ENCODE measurements at regions not wholly inside any gene's neighbourhood (a gene's known extent, or its start where the extent isn't known, plus 50 kb on each side); places are given as distances from the start of the nearest gene placed in this dataset.
A peak's percentile ranks its signal among the peaks of the same experiment; 100 is the strongest.

DNA sequence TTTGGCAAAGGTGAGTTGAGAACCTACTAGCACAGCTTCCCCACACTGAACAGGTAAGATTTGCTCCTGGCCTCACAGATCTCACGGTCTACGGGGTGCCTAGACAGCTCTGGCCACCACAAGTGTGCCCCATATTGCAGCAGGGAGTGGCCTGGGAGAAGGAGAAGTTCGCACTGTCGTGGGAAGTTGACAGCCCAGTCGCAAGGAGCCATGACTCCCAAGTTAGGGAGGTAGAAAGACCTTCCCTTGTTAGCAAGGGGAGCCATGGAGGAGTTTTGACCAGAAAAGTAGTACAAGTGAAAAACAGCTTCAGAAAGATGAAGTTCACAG, 316.3 kb downstream of the BCL11B start:
- no peak for DNase-seq (ENCODE audit: low spot score in 2 of 2)
- ATAC-seq (replicated peaks; ENCODE audit: extremely low read depth, poor library complexity, severe bottlenecking): no peak
- H3K27ac Mint-ChIP-seq (ENCODE audit: low read depth): no peak overlapping the region
- H3K4me3 Mint-ChIP-seq: no peak overlapping the region
- no peaks in the 10 kb centered on the region for H3K9me3 Mint-ChIP-seq
- no peaks in the 10 kb centered on the region for H3K4me1 Mint-ChIP-seq
- no peaks in the 10 kb centered on the region for H3K27me3 Mint-ChIP-seq
- H3K36me3 Mint-ChIP-seq (ENCODE audit: insufficient read depth): no peaks in the 10 kb centered on the region

DNA sequence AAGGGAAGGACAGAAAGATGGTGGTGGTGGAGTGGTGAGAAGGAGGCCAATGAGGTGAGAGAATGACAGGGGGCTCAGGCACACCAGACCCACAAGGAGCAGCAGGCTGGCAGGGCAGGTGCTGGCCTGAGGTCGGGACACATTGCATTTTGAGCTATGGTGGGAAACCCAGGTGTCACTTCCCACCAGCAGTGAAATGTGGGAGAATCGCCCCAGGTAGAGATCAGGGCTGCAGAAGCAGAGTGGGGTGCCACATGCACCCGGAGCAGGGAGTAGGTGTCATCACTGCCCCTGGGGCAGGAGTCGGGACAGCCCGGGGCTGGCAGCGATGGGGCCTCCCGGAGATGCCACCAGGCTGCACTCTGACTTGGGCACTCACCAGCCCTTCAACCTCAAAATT, 315.8 kb downstream of the BCL11B start:
- ATAC-seq (replicated peaks; ENCODE audit: extremely low read depth, poor library complexity, severe bottlenecking) (no peak), DNase-seq (ENCODE audit: low spot score in 2 of 2) (no peak)
- H3K4me3 Mint-ChIP-seq: no peak overlapping the region
- no peaks in the 10 kb centered on the region for H3K9me3 Mint-ChIP-seq
- no peaks in the 10 kb centered on the region for H3K36me3 Mint-ChIP-seq (ENCODE audit: insufficient read depth)
- no peaks in the 10 kb centered on the region for H3K27me3 Mint-ChIP-seq
- no peaks in the 10 kb centered on the region for H3K4me1 Mint-ChIP-seq
- no peak overlapping the region for H3K27ac Mint-ChIP-seq (ENCODE audit: low read depth)

DNA sequence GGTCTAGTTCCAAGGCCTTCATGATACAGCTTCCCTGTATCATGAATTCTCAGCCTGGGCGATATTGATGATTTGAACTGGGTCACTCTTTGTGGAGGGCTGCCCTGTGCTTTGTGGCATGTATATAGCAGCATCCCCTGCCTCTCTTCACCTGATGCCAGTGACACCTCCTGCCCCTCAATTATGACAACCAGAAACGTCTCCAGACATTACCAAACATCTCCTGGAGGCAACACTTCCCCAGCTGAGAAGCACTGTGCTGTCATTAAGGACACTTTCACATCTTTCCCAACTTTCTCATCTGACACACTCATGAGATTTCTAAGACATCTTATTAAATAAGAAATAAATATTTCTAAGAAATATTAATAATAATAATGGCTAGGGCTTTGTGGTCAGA, 315.3 kb downstream of the BCL11B start:
- no peaks in the 10 kb centered on the region for H3K36me3 Mint-ChIP-seq (ENCODE audit: insufficient read depth)
- H3K9me3 Mint-ChIP-seq: no peaks in the 10 kb centered on the region
- no peak for ATAC-seq (replicated peaks; ENCODE audit: extremely low read depth, poor library complexity, severe bottlenecking)
- DNase-seq (ENCODE audit: low spot score in 2 of 2): no peak
- no peaks in the 10 kb centered on the region for H3K27me3 Mint-ChIP-seq
- H3K27ac Mint-ChIP-seq (ENCODE audit: low read depth): no peak overlapping the region
- H3K4me3 Mint-ChIP-seq: no peak overlapping the region
- no peaks in the 10 kb centered on the region for H3K4me1 Mint-ChIP-seq

DNA sequence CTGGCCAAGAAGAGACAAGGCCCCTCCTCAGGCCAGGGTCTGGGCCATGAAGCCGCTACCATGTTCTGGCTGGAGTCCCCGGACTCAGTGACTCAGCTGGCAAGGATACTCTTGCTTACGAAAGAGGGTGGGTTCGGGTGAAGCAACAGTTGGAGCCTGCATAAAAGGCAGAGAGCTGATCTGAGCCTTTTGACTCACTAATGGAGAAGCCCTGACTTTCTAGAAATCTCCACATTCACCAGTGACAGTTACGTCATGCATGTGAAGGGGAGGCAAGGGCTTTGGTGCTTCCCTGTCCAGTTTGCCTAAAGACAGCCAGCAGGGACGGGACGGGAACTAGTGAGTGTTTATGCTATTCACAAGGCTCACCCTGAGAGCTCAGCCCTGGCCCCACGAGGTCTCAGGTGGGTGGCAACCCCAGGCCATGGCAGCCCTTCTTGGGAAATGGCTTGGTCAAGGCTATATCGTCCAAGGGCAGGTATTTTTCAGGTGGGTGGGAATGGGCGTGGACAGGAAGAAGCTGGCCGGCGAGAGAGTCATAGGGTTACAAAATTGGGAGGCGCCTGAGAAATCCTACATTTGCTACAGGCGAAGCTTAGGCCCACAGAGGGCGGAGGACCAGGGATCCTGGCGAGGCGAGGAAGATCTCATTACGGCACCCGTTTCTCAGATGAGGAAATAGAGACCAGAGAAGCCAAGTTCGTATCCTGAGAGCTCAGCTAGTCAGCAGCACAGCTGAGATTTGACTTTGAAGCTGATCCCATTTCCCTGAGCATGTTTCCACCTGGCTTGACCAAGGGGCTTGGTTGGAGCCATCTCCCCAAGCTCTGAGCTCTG, 314.6 kb downstream of the BCL11B start:
- no peak overlapping the region for H3K27ac Mint-ChIP-seq (ENCODE audit: low read depth)
- ATAC-seq (replicated peaks; ENCODE audit: extremely low read depth, poor library complexity, severe bottlenecking): no peak
- no peaks in the 10 kb centered on the region for H3K9me3 Mint-ChIP-seq
- H3K4me3 Mint-ChIP-seq: no peak overlapping the region
- no peak for DNase-seq (ENCODE audit: low spot score in 2 of 2)
- H3K27me3 Mint-ChIP-seq: no peaks in the 10 kb centered on the region
- H3K4me1 Mint-ChIP-seq: no peaks in the 10 kb centered on the region
- no peaks in the 10 kb centered on the region for H3K36me3 Mint-ChIP-seq (ENCODE audit: insufficient read depth)

DNA sequence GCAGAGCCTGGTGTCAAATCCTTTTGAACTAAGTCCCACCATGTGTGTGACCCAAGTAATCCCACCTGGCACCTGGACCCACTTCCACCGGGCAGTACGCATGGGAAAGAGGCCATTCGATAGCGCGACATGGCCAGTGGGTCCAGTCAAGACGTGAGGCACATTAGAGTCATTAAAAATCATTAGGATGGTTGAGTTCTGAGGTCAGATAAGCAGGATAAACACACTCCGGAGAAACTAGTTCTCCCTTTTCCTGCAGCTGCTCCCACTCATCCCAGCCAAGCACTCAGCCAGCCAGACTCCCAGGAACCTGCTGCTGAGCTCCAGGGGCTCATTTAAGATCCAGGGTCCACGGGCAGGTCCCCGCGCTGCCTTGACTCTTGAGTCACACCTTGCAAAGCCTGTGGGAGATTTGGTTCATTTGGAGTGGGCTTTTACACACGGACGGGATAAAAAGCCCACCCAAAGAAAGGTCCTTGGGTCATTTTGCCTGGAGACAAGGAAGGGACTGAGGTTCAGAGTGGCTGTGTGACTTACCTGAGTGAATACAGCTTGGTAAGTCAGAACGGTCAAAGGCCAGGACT, 313.9 kb downstream of the BCL11B start:
- peaks cover 6% of the 10 kb centered on the region for H3K4me1 Mint-ChIP-seq

DNA sequence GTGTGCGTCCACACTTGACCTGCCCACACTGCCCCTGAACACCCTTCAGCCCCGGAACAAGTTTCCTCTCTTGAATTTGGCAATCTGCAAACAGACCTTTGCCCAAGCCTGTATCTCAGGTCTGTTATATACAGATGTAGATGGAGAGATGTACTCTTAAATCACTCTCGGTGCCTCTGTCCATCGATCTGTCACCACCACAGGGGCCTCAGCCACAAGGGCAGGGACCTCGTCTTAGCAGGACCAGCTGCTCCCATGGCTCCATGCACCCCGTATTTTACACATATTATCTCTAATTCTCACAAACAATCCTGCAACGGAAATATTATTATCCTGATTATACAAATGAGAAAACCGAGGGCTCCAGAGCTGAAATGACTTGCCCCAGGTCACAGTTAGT, 313.4 kb downstream of the BCL11B start:
- DNase-seq (ENCODE audit: low spot score in 2 of 2): no peak
- Mint-ChIP-seq H3K27ac (ENCODE audit: low read depth) (no peak overlapping the region), H3K4me1 (peaks cover 10% of the 10 kb centered on the region), H3K4me3 (no peak overlapping the region), H3K27me3 (no peaks in the 10 kb centered on the region), H3K9me3 (no peaks in the 10 kb centered on the region), H3K36me3 (ENCODE audit: insufficient read depth) (no peaks in the 10 kb centered on the region)
- no peak for ATAC-seq (replicated peaks; ENCODE audit: extremely low read depth, poor library complexity, severe bottlenecking)

More for the DNA sequence above, 313.9 kb downstream of the BCL11B start:
- ATAC-seq (replicated peaks; ENCODE audit: extremely low read depth, poor library complexity, severe bottlenecking): no peak
- Mint-ChIP-seq H3K9me3 (no peaks in the 10 kb centered on the region), H3K4me3 (no peak overlapping the region), H3K27ac (ENCODE audit: low read depth) (no peak overlapping the region), H3K27me3 (no peaks in the 10 kb centered on the region), H3K36me3 (ENCODE audit: insufficient read depth) (no peaks in the 10 kb centered on the region)
- no peak for DNase-seq (ENCODE audit: low spot score in 2 of 2)

DNA sequence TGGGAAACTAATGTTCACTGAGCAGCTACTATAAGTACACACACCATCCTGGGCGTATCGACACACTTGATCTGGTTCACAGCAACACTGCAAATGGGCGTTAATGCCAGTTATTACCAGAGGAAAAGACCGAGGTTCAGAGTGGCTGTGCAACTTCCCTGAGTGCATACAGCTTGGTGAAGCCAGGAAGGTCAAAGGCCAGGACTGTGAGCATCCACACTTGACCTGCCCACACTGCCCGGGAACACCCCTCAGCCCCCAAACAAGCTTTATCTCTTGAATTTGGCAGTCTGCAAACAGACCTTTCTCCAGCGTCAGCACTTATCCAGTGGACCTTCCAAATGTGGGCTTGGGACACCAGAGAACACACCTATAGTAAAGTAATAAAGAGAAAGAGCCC, 312.6 kb downstream of the BCL11B start:
- no peak overlapping the region for H3K4me3 Mint-ChIP-seq
- H3K36me3 Mint-ChIP-seq (ENCODE audit: insufficient read depth): no peaks in the 10 kb centered on the region
- DNase-seq (ENCODE audit: low spot score in 2 of 2): no peak
- H3K4me1 Mint-ChIP-seq: peaks cover 17% of the 10 kb centered on the region
- no peaks in the 10 kb centered on the region for H3K27me3 Mint-ChIP-seq
- no peak overlapping the region for H3K27ac Mint-ChIP-seq (ENCODE audit: low read depth)
- ATAC-seq (replicated peaks; ENCODE audit: extremely low read depth, poor library complexity, severe bottlenecking): no peak
- no peaks in the 10 kb centered on the region for H3K9me3 Mint-ChIP-seq

DNA sequence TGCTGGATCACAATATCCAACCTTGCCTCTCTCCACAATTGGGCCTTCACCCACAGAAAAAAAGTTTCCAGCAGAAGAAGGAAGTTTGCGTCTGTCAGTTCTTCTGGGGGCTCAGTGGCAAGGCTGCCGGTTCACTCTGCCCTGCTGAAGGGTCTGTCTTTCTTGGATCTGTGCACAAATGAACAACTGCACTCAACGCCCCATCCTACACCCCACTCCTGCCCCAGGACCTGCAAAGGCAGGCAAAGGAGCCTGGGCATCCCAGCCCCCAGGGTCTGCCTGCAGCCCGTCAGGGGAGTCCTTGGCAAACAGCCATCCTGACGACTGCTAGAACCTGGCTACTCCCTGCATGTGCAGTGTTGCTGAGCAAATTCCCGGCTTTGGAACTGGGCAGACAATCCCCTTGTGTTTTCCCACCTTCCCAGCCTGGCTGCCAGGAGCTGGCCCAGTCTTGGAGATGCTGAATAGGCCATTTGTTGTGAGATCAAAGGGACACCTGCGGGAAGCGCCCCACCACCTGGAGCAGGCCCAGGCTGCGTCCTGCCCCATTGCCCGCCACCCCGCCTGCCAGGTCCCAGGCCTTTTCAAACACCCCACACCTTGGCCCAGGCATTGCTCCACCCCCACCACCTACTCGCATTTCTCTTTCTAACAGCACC, 311.9 kb downstream of the BCL11B start:
- ATAC-seq (replicated peaks; ENCODE audit: extremely low read depth, poor library complexity, severe bottlenecking) (no peak), DNase-seq (ENCODE audit: low spot score in 2 of 2) (no peak)
- Mint-ChIP-seq H3K27me3 (no peaks in the 10 kb centered on the region), H3K9me3 (no peaks in the 10 kb centered on the region), H3K27ac (ENCODE audit: low read depth) (no peak overlapping the region), H3K4me1 (peaks cover 24% of the 10 kb centered on the region), H3K36me3 (ENCODE audit: insufficient read depth) (peaks cover 2% of the 10 kb centered on the region), H3K4me3 (no peak overlapping the region)

DNA sequence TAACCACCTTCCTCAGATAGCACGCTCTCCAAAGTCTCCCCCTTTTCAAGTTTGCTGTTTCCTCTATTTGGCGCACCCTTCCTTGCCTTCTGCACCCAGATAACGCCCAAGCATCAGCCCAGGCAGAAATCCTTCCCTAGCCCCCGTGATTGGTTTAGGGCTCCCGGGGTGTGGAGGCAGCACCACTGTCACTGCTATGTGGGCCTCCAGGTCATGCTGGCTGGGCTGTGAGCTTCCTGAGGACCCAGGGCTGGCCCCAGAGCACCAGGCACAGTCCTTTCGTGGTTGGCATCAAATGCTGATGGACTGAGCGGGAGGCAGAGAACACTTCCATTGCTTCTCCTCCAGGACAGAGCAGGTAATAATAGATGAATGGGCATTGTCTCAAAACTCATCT, 311.4 kb downstream of the BCL11B start:
- Mint-ChIP-seq H3K27ac (ENCODE audit: low read depth) (no peak overlapping the region), H3K4me1 (peaks cover 29% of the 10 kb centered on the region), H3K36me3 (ENCODE audit: insufficient read depth) (peaks cover 2% of the 10 kb centered on the region), H3K4me3 (no peak overlapping the region), H3K9me3 (no peaks in the 10 kb centered on the region), H3K27me3 (no peaks in the 10 kb centered on the region)
- no peak for ATAC-seq (replicated peaks; ENCODE audit: extremely low read depth, poor library complexity, severe bottlenecking)
- DNase-seq (ENCODE audit: low spot score in 2 of 2): no peak

DNA sequence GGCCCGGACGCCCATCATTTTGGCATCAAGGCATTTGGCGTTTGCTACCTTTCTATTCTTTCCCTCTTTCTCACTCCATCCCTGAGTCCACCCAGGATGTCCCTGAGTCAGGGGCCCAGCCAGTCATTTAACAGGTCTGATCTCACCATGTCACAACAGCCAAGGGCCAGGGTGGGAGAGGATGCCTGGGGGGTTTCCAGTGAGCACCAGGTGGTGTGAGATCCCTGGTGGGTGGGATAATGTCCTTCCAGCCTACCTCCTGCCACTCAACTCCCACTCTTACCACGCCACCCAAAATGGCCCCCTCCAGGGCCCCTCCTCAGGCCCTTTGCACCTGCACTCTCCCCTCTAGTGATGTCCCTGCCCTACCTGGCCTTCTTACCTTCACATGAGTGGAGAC, 310.8 kb downstream of the BCL11B start:
- H3K4me3 Mint-ChIP-seq: no peak overlapping the region
- H3K27me3 Mint-ChIP-seq: no peaks in the 10 kb centered on the region
- H3K36me3 Mint-ChIP-seq (ENCODE audit: insufficient read depth): peaks cover 2% of the 10 kb centered on the region
- ATAC-seq (replicated peaks; ENCODE audit: extremely low read depth, poor library complexity, severe bottlenecking) (no peak), DNase-seq (ENCODE audit: low spot score in 2 of 2) (no peak)
- no peaks in the 10 kb centered on the region for H3K9me3 Mint-ChIP-seq
- peaks cover 31% of the 10 kb centered on the region for H3K4me1 Mint-ChIP-seq
- no peak overlapping the region for H3K27ac Mint-ChIP-seq (ENCODE audit: low read depth)

DNA sequence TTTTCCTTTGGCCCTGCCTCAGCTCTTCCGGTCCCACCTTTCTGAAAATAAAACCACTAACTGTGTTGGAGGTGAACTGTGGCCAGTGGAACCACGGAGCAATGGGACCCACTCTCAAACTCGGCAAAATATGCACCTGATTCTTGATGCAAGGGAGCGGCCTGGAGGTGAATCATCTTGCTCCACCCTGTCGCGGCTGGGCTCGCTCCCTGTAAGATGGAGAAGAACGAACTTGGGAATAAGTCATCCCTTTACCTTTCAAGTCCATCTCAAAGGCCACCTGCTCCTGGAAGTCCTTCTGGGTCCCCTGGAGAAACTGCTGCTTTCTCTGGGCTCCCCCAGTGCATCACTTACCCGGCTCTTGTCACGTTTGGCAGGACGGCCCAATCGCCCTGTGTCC, 309.9 kb downstream of the BCL11B start:
- Mint-ChIP-seq H3K27ac (ENCODE audit: low read depth) (no peak overlapping the region), H3K4me1 (peaks cover 37% of the 10 kb centered on the region), H3K27me3 (no peaks in the 10 kb centered on the region), H3K36me3 (ENCODE audit: insufficient read depth) (peaks cover 2% of the 10 kb centered on the region), H3K4me3 (no peak overlapping the region), H3K9me3 (no peaks in the 10 kb centered on the region)
- ATAC-seq (replicated peaks; ENCODE audit: extremely low read depth, poor library complexity, severe bottlenecking) (no peak), DNase-seq (ENCODE audit: low spot score in 2 of 2) (no peak)

DNA sequence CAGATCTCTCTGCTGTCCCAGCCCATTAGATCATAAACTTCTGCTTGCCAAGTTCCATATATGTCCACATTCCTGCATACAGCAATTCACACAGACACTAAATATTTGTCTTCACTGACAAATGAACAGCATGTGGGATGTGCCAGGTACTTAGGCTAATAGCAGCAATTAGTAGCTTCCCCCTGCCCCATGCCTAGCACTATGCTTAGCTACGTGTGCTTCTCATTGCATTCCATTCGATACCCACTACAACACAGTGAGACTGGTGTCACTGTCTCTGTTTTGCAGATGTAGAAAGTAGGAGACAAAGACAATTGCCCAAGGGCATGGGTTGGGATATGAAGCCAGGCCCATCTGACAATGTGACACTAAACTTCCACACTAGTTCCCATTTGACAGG, 308.4 kb downstream of the BCL11B start:
- Mint-ChIP-seq H3K36me3 (ENCODE audit: insufficient read depth) (peaks cover 2% of the 10 kb centered on the region), H3K4me3 (no peak overlapping the region), H3K9me3 (no peaks in the 10 kb centered on the region), H3K27me3 (no peaks in the 10 kb centered on the region), H3K27ac (ENCODE audit: low read depth) (no peak overlapping the region), H3K4me1 (peaks cover 37% of the 10 kb centered on the region)
- DNase-seq (ENCODE audit: low spot score in 2 of 2) (no peak), ATAC-seq (replicated peaks; ENCODE audit: extremely low read depth, poor library complexity, severe bottlenecking) (no peak)

DNA sequence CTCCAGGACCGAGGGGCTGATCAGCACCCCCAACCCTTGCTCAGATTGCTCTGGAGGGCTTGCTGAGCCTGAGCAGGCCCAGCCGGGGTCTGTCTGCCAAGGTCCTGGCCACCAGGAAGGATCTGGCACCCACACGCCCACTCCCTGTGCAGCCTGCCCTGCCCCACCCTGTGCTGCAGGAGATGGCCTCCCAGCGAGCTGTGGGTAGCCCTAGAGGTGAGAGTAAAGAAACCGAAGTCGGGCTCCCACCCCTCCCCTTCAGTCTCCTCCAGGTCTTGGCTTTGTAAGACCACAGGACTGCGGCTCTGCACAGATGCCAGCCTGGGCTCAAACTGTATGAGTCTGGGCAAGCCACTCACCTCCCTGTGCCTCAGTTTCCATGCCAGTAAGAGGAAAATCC, 307.8 kb downstream of the BCL11B start:
- Mint-ChIP-seq H3K27ac (ENCODE audit: low read depth) (no peak overlapping the region), H3K36me3 (ENCODE audit: insufficient read depth) (peaks cover 2% of the 10 kb centered on the region), H3K27me3 (no peaks in the 10 kb centered on the region), H3K4me3 (peak overlapping the region; percentile 50), H3K4me1 (peaks cover 37% of the 10 kb centered on the region), H3K9me3 (no peaks in the 10 kb centered on the region)
- DNase-seq (ENCODE audit: low spot score in 2 of 2) (no peak), ATAC-seq (replicated peaks; ENCODE audit: extremely low read depth, poor library complexity, severe bottlenecking) (peak; percentile 52)

Measured in central memory CD8-positive, alpha-beta T cell (primary cell).